ENCODE measurements at regions not wholly inside any gene's neighbourhood (a gene's known extent, or its start where the extent isn't known, plus 50 kb on each side); places are given as distances from the start of the nearest gene placed in this dataset.

DNA sequence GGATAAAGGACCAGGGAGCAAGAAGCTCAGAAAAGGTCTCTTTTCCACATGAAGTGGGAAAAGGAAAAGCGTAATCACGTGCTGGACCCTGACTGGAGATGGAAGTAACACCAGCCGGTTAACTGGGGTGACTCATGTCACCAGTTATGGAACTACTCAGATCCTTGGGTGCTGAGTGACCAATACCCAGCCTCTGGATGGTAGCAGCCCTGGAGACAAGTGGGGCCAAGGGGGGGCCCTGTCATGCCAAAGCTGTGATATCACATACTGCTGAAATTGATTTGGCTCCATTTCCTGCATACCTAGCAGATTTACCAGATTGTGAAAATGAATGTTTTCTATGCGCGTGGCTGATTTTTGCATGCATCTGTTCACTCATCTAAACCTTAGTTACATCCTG, 158.9 kb downstream of the ZIC5 start:
- TF ChIP-seq, protein P1, sequence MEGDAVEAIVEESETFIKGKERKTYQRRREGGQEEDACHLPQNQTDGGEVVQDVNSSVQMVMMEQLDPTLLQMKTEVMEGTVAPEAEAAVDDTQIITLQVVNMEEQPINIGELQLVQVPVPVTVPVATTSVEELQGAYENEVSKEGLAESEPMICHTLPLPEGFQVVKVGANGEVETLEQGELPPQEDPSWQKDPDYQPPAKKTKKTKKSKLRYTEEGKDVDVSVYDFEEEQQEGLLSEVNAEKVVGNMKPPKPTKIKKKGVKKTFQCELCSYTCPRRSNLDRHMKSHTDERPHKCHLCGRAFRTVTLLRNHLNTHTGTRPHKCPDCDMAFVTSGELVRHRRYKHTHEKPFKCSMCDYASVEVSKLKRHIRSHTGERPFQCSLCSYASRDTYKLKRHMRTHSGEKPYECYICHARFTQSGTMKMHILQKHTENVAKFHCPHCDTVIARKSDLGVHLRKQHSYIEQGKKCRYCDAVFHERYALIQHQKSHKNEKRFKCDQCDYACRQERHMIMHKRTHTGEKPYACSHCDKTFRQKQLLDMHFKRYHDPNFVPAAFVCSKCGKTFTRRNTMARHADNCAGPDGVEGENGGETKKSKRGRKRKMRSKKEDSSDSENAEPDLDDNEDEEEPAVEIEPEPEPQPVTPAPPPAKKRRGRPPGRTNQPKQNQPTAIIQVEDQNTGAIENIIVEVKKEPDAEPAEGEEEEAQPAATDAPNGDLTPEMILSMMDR (conservative IDR thresholded peaks at IDR 0.05) = no peak
- TF ChIP-seq EZH2 (IDR thresholded peaks at IDR 0.05; ENCODE audit: low read depth) = no peak
